ENCODE measurements at regions not wholly inside any gene's neighbourhood (a gene's known extent, or its start where the extent isn't known, plus 50 kb on each side); places are given as distances from the start of the nearest gene placed in this dataset.
"Not testable (repeated sequence)": the region's sequence is repeated elsewhere in the genome, so short reads cannot be mapped to it uniquely, and the experiment has no call there.

DNA sequence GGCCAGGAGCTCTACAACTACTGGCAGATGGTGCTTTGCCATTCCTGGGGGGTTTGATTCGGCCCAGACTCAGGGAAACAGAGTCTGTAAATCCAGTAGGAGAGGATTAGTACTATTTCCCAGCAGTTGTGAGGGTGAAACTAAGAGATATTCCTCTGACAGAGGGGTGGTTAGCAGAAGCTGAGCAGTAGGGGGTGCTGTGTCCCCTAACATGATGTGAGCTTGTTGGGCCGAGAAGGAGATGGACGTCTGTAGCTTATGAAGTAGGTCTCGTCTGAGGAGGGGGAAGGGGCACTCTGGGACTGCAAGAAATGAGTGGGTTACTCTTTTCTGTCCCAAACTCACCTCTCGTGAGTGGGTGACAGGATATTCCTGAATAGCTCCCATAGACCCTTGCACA, 179.2 kb upstream of the MBL2 start:
- peaks cover 0 to 33% (median 0%) of the 10 kb centered on the region in 3 donors for H3K4me1 ChIP-seq
- H3K27ac ChIP-seq: no peak overlapping the region
- H3K4me3 ChIP-seq: no peak overlapping the region
- no peaks in the 10 kb centered on the region for H3K27me3 ChIP-seq
- no peaks in the 10 kb centered on the region for H3K36me3 ChIP-seq
- DNase-seq: no peak
- H3K9me3 ChIP-seq: no peaks in the 10 kb centered on the region
- WGBS, 2 donors: 32 to 38% methylated on average over 5 of the region's 5 CpGs
- TF ChIP-seq POLR2A (IDR thresholded peaks at IDR 0.05) (no peak), CTCF (IDR thresholded peaks at IDR 0.05) (peak in 4 of 6 experiments; percentile 21 to 54 (median 34))
- intact Hi-C loops (cut with DNase I): no loop called here

- H3K27ac ChIP-seq: no peak overlapping the region
- no peaks in the 10 kb centered on the region for H3K36me3 ChIP-seq
- intact Hi-C loops (cut with DNase I): no loop called here
- WGBS, 2 donors: 82 to 87% methylated on average over 5 of the region's 5 CpGs
- H3K4me3 ChIP-seq: no peak overlapping the region
- no peak for DNase-seq
- H3K9me3 ChIP-seq: no peaks in the 10 kb centered on the region
- H3K27me3 ChIP-seq: no peaks in the 10 kb centered on the region
- peaks cover 0 to 28% (median 0%) of the 10 kb centered on the region in 3 donors for H3K4me1 ChIP-seq
- TF ChIP-seq POLR2A (IDR thresholded peaks at IDR 0.05) (no peak), CTCF (IDR thresholded peaks at IDR 0.05) (no peak)
Measured at GRCh38 chr10:52950578-52950977, 178.0 kb upstream of the MBL2 start.

DNA sequence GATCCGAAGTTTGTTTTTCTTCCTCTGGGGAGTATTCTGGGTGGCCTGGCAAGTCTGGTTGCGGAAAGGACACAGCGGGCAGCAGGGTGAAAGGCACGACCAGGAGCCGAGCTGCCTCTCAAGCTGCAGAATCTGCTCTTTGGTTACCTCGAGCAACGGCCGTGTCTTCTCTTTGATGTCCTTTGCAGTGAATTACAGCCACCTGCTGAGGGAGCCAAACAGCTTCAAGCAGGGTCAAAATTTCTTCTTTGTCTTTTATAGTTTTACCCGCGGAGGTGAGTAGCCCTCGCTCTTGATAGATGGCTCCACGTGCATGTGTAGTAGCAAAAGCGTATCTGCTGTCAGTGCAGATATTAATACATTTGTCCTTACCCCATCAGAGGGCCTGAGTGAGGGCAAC, 177.3 kb upstream of the MBL2 start:
- Histone ChIP-seq H3K4me3 (no peak overlapping the region), H3K36me3 (no peaks in the 10 kb centered on the region), H3K27ac (no peak overlapping the region), H3K9me3 (no peaks in the 10 kb centered on the region), H3K4me1 (peaks cover 0 to 35% (median 0%) of the 10 kb centered on the region in 3 donors), H3K27me3 (no peaks in the 10 kb centered on the region)
- no peak for DNase-seq
- intact Hi-C loops (cut with DNase I): no loop called here
- 70 to 85% methylated on average over 8 to 13 of the region's 13 CpGs for WGBS, 2 donors
- no peak for TF ChIP-seq POLR2A (IDR thresholded peaks at IDR 0.05)
- TF ChIP-seq CTCF (IDR thresholded peaks at IDR 0.05): peak in 1 of 6 experiments; percentile 3

DNA sequence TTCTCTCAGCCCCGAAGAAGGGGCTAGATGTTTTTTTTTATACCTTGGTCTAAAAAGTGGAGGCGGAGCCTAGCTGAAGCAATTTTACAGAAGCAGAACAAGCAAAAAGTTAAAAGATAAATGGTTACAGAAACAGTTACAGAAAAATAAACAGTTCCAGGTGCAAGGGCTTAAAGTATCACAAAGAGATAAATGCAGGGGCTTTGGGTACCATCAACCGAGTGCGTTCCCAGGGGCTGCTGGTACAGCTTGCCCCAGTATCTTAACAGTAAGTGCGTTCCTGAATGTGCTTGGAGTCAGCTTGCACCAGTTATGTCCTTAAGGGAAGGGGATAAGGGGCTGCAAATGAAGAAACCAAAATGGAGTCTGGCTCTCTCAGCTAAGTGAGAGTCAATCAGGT, 173.9 kb upstream of the MBL2 start:
- H3K27me3 ChIP-seq: no peaks in the 10 kb centered on the region
- intact Hi-C loops (cut with DNase I): no loop called here
- peaks cover 0 to 39% (median 0%) of the 10 kb centered on the region in 3 donors for H3K4me1 ChIP-seq
- no peak for DNase-seq
- no peaks in the 10 kb centered on the region for H3K9me3 ChIP-seq
- 60 to 74% methylated on average over 5 of the region's 5 CpGs for WGBS, 2 donors
- H3K27ac ChIP-seq: no peak overlapping the region
- H3K36me3 ChIP-seq: no peaks in the 10 kb centered on the region
- no peak overlapping the region for H3K4me3 ChIP-seq
- TF ChIP-seq CTCF (IDR thresholded peaks at IDR 0.05): no peak
- no peak for TF ChIP-seq POLR2A (IDR thresholded peaks at IDR 0.05)

- H3K4me3 ChIP-seq; H3K9me3 ChIP-seq; intact Hi-C loops (cut with DNase I); DNase-seq; H3K36me3 ChIP-seq; H3K27me3 ChIP-seq: not testable (repeated sequence)
- WGBS, 2 donors: 33 to 60% methylated on average over 3 to 4 of the region's 4 CpGs
- peak overlapping the region in 2 of 4 donors; percentile 39 to 42 for H3K27ac ChIP-seq
- peaks cover 0 to 45% (median 0%) of the 10 kb centered on the region in 3 donors for H3K4me1 ChIP-seq
Measured at GRCh38 chr10:52945521-52945920, 172.9 kb upstream of the MBL2 start.

DNA sequence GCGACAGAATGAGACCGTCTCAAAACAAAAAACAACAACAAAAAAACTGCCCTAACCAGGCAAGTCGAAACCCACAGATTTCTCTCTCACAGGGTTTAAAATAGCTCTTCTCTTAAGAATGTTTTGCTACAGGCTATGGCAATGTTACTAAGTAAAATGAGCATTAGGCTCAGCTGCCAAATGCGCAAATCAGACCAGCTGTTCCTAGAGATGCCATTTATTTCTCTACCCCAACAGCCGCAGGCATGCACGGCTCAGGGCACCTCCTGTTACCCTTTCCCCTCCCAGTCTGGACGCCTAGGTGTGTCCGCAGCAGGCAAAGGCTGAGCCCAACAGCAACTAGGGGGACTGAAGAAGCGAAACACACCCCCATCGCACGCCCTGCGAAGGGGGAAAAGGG, 168.3 kb upstream of the MBL2 start:
- H3K4me1 ChIP-seq: peaks cover 0 to 27% (median 0%) of the 10 kb centered on the region in 3 donors
- peak overlapping the region; percentile 12 to 53 (median 26) for H3K4me3 ChIP-seq
- peak overlapping the region; percentile 38 to 75 (median 64) for H3K27ac ChIP-seq
- TF ChIP-seq POLR2A (IDR thresholded peaks at IDR 0.05): no peak
- no peak for TF ChIP-seq CTCF (IDR thresholded peaks at IDR 0.05)
- no peaks in the 10 kb centered on the region for H3K9me3 ChIP-seq
- intact Hi-C loops (cut with DNase I): no loop called here
- WGBS, 2 donors: 48 to 61% methylated on average over 12 of the region's 12 CpGs
- H3K27me3 ChIP-seq: no peaks in the 10 kb centered on the region
- no peaks in the 10 kb centered on the region for H3K36me3 ChIP-seq
- no peak for DNase-seq

Data from esophagus squamous epithelium (tissue), 5 donors.